ENCODE measurements at regions not wholly inside any gene's neighbourhood (a gene's known extent, or its start where the extent isn't known, plus 50 kb on each side); places are given as distances from the start of the nearest gene placed in this dataset.

DNA sequence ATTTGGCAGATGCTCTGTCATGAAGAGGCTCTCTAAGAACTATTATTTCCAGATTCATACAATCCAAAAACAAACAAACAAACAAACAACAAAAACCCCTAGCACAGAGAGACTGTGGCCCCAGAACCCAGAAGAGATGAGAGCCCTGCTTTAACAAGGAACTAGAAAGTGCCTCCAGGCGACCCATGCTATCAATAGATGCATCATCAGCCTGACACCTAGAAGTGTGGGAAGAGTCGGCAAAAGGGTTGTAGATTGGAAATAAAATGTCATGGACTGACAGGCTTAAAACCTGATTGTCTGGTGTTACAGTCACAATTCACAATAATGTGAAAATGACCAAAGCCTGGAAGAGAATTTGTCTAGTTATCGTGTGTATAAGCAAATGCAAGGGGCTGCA is 50.6 kb upstream of the FLRT2 start:
- TF ChIP-seq, protein P1, sequence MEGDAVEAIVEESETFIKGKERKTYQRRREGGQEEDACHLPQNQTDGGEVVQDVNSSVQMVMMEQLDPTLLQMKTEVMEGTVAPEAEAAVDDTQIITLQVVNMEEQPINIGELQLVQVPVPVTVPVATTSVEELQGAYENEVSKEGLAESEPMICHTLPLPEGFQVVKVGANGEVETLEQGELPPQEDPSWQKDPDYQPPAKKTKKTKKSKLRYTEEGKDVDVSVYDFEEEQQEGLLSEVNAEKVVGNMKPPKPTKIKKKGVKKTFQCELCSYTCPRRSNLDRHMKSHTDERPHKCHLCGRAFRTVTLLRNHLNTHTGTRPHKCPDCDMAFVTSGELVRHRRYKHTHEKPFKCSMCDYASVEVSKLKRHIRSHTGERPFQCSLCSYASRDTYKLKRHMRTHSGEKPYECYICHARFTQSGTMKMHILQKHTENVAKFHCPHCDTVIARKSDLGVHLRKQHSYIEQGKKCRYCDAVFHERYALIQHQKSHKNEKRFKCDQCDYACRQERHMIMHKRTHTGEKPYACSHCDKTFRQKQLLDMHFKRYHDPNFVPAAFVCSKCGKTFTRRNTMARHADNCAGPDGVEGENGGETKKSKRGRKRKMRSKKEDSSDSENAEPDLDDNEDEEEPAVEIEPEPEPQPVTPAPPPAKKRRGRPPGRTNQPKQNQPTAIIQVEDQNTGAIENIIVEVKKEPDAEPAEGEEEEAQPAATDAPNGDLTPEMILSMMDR (IDR thresholded peaks at IDR 0.05; ENCODE audit: extremely low read depth in 1 of 2, insufficient read depth in 1 of 2, low read depth in 1 of 2, low read length in 2 of 2) = no peak
- TF ChIP-seq EZH2 (IDR thresholded peaks at IDR 0.05; ENCODE audit: borderline replicate concordance, low read depth, low read length, severe bottlenecking) (no peak), MYC (IDR thresholded peaks at IDR 0.05; ENCODE audit: low read depth, low read length) (no peak), POLR2AphosphoS5 (IDR thresholded peaks at IDR 0.05; ENCODE audit: insufficient read depth, low read depth, low read length) (no peak), POLR2A (IDR thresholded peaks at IDR 0.05; ENCODE audit: low read depth, low read length) (no peak), JUN (IDR thresholded peaks at IDR 0.05; ENCODE audit: borderline replicate concordance, insufficient read depth, insufficient read length, low read depth) (no peak)
- TF ChIP-seq, protein P2, sequence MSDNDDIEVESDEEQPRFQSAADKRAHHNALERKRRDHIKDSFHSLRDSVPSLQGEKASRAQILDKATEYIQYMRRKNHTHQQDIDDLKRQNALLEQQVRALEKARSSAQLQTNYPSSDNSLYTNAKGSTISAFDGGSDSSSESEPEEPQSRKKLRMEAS (IDR thresholded peaks at IDR 0.05; ENCODE audit: insufficient read depth, insufficient read length) = no peak
